HEK293 (cell line): ENCODE measurements at regions not wholly inside any gene's neighbourhood (a gene's known extent, or its start where the extent isn't known, plus 50 kb on each side); places are given as distances from the start of the nearest gene placed in this dataset.

Experiments used
- CTCF ChIP-seq: fragments of 450-650 bp; formaldehyde crosslinking; IDR thresholded peaks from 2 replicates; pipeline ENCODE4 v1.5.1; 2016; ENCODE audit warnings: missing biosample characterization, missing genetic modification characterization
- MEIS1 ChIP-seq: sonication (generic); formaldehyde crosslinking; IDR thresholded peaks from 2 replicates; pipeline ENCODE4 v1.8.1; 2022; ENCODE audit warnings: missing genetic modification reagents, mild to moderate bottlenecking, borderline replicate concordance
- ZBTB49 ChIP-seq: fragments of 450-650 bp; formaldehyde crosslinking; IDR thresholded peaks from 2 replicates; pipeline ENCODE4 v1.5.1; 2016; ENCODE audit warnings: missing biosample characterization, missing genetic modification characterization, low read depth
- ZFP41 ChIP-seq: fragments of 450-650 bp; formaldehyde crosslinking; IDR thresholded peaks from 2 replicates; pipeline ENCODE4 v1.5.1; 2016; ENCODE audit warnings: missing biosample characterization, missing genetic modification characterization, borderline replicate concordance
- ZNF324 ChIP-seq: fragments of 450-650 bp; formaldehyde crosslinking; IDR thresholded peaks from 2 replicates; pipeline ENCODE4 v1.5.1; 2016; ENCODE audit warnings: missing biosample characterization, missing genetic modification characterization
- ZNF561 ChIP-seq: fragments of 450-650 bp; IDR thresholded peaks from 2 replicates; pipeline ENCODE4 v1.5.1; 2018; ENCODE audit warnings: missing biosample characterization, missing genetic modification characterization, borderline replicate concordance
- ZSCAN30 ChIP-seq: fragments of 450-650 bp; IDR thresholded peaks from 2 replicates; pipeline ENCODE4 v1.5.1; 2018; ENCODE audit warnings: missing biosample characterization, mild to moderate bottlenecking, missing genetic modification characterization, moderate library complexity

- no peak for TF ChIP-seq ZFP41
- no peak for TF ChIP-seq CTCF (tag by site-specific recombination)
- no peak for TF ChIP-seq ZNF561
- no peak for TF ChIP-seq ZNF324 (tag by site-specific recombination)
- TF ChIP-seq MEIS1: no peak
- TF ChIP-seq ZSCAN30 (tag by site-specific recombination): no peak
- no peak for TF ChIP-seq ZBTB49
Observed at GRCh38 chrX:115364670-115365069, 75.2 kb downstream of the LUZP4 start.
